Calu3 (cell line): ENCODE measurements at regions not wholly inside any gene's neighbourhood (a gene's known extent, or its start where the extent isn't known, plus 50 kb on each side); places are given as distances from the start of the nearest gene placed in this dataset.

ENCODE experiments used
- BruUV-seq: library from RNA; stranded (reverse); fragments of 400-500 nt; replicated peaks from 2 replicates; lab custom pipeline; 2021; lab: Mats Ljungman, UMichigan
- CTCF ChIA-PET: fragments of 300-600 bp; sonication (Branson Sonifier 250); formaldehyde crosslinking; loops from one replicate; lab custom pipeline; 2022; ENCODE audit warnings: antibody characterized with exemption; lab: Charles Lee
- DNase-seq: peaks from one replicate; pipeline ENCODE4 v3.0.0; 2022
- H3K27ac Mint-ChIP-seq: one replicate; pipeline ENCODE4 v1.8.0; 2022; ENCODE audit warnings: mixed read lengths; ENCODE audit not compliant: unreplicated experiment
- H3K27me3 Mint-ChIP-seq: one replicate; pipeline ENCODE4 v1.8.0; 2022; ENCODE audit warnings: mixed read lengths; ENCODE audit not compliant: unreplicated experiment
- H3K36me3 Mint-ChIP-seq: one replicate; pipeline ENCODE4 v1.8.0; 2022; ENCODE audit warnings: mild to moderate bottlenecking, moderate library complexity, mixed read lengths; ENCODE audit not compliant: insufficient read depth, unreplicated experiment
- H3K4me1 Mint-ChIP-seq: one replicate; pipeline ENCODE4 v1.8.0; 2022; ENCODE audit warnings: mild to moderate bottlenecking, low read depth, mixed read lengths; ENCODE audit not compliant: unreplicated experiment
- H3K4me3 Mint-ChIP-seq: one replicate; pipeline ENCODE4 v1.8.0; 2022; ENCODE audit warnings: mild to moderate bottlenecking, low read depth, moderate library complexity, mixed read lengths; ENCODE audit not compliant: unreplicated experiment
- H3K9me3 Mint-ChIP-seq: one replicate; pipeline ENCODE4 v1.8.0; 2022; ENCODE audit warnings: low read depth, mixed read lengths; ENCODE audit not compliant: unreplicated experiment
- intact Hi-C: fragments of 100-400 bp; cut with micrococcal nuclease; formaldehyde crosslinking; loops from one replicate; pipeline ENCODE4 v1.10.0; 2022; ENCODE audit not compliant: unreplicated experiment
- TF ChIP-seq, protein P1 (sequence below): fragments of 200-600 bp; IDR thresholded peaks from one replicate; pipeline ENCODE4 v1.8.0; 2022; ENCODE audit warnings: antibody characterized with exemption; ENCODE audit not compliant: unreplicated experiment

DNA sequence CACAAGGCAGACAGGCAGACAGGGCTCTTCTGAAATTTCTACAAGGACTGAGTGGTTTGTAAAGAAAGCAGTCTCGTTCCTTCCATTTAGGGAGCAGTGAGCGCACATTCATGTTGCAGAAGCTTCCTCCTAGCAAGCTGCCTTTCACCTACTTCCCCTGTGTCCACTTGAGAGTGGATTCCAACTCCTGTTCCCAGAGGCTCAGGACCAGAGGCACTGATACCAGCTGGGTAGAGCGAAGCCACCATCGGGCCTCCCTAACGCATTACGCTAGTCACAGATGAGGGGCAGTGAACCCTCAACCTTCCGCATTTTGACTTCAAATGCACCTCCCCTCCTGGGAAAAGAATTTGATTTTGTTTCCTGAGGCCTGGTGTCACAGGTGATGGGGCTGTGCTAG, 215.8 kb downstream of the SIPA1L2 start:
- BruUV-seq: no TSS peak
- Mint-ChIP-seq H3K36me3 (no peaks in the 10 kb centered on the region), H3K4me3 (no peak overlapping the region), H3K27me3 (no peaks in the 10 kb centered on the region), H3K27ac (no peak overlapping the region), H3K9me3 (peaks cover 5% of the 10 kb centered on the region), H3K4me1 (no peaks in the 10 kb centered on the region)
- no peak for DNase-seq
- CTCF ChIA-PET: no interaction called here
- intact Hi-C loops: no loop called here
- TF ChIP-seq, protein P1, sequence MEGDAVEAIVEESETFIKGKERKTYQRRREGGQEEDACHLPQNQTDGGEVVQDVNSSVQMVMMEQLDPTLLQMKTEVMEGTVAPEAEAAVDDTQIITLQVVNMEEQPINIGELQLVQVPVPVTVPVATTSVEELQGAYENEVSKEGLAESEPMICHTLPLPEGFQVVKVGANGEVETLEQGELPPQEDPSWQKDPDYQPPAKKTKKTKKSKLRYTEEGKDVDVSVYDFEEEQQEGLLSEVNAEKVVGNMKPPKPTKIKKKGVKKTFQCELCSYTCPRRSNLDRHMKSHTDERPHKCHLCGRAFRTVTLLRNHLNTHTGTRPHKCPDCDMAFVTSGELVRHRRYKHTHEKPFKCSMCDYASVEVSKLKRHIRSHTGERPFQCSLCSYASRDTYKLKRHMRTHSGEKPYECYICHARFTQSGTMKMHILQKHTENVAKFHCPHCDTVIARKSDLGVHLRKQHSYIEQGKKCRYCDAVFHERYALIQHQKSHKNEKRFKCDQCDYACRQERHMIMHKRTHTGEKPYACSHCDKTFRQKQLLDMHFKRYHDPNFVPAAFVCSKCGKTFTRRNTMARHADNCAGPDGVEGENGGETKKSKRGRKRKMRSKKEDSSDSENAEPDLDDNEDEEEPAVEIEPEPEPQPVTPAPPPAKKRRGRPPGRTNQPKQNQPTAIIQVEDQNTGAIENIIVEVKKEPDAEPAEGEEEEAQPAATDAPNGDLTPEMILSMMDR: no peak

DNA sequence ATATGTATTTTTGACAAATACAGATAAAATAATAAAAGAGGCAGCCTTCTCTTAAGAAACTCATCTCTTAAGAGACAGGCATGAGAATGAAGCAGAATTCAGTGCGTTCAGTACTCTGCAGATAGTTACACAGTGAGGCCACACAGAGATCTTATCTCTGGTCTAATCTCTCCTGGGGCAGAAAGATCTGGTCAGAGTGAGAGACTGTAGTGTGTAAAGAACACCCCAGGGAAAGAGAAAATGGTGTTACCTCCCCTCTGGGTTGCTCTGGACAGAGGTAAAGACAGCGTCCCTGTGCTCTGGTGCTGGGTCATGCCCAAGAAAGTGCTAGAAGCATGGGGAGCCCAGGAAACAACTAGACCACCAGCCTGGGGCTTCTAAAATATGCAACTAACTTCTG, 216.3 kb downstream of the SIPA1L2 start:
- Mint-ChIP-seq H3K36me3 (no peaks in the 10 kb centered on the region), H3K4me1 (no peaks in the 10 kb centered on the region), H3K4me3 (no peak overlapping the region), H3K27ac (no peak overlapping the region), H3K9me3 (peaks cover 5% of the 10 kb centered on the region), H3K27me3 (no peaks in the 10 kb centered on the region)
- no peak for DNase-seq
- intact Hi-C loops: no loop called here
- no TSS peak for BruUV-seq
- TF ChIP-seq, protein P1: no peak
- CTCF ChIA-PET: no interaction called here

DNA sequence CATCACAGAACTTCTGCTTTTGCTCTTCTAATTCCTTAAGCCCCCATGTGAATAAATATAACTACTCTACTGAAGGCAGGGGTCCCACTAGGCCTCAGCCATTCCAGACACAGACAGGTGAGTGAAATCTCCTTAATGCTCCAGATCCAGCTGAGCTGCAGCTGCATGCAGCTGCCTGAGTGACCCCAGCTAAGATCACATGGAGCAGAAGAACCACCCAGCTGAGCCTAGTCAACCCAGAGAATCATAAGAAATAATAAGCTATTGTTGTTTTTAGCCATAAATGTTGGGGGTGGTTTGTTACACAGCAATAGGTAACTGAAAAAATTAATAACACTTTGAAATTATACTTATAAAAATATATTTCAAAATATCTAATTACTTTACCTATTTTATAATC, 220.3 kb downstream of the SIPA1L2 start:
- no TSS peak for BruUV-seq
- intact Hi-C loops: no loop called here

DNA sequence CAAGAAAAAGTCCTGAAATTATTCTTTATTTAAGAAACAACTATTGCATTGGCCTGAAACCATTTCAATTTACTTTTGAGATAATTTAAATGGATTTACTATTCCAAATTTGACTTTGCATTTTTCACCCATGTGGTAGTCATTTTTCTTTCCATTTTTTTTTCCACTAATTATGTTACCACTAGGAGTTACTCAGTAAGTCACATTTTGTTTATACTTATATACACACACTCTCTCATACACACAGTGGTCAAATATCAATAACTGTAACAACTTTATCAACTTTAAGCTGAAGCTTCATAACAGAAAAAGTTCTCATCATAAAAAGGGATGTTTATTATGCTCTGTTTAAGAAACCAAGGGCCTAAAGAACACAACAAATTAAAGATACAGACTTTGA, 222.8 kb downstream of the SIPA1L2 start:
- intact Hi-C loops: no loop called here
- CTCF ChIA-PET: no interaction called here
- no peaks in the 10 kb centered on the region for H3K36me3 Mint-ChIP-seq
- no peaks in the 10 kb centered on the region for H3K9me3 Mint-ChIP-seq
- no peaks in the 10 kb centered on the region for H3K27me3 Mint-ChIP-seq
- no TSS peak for BruUV-seq
- no peak overlapping the region for H3K4me3 Mint-ChIP-seq
- no peak for DNase-seq
- H3K4me1 Mint-ChIP-seq: no peaks in the 10 kb centered on the region
- H3K27ac Mint-ChIP-seq: no peak overlapping the region
- TF ChIP-seq, protein P1: no peak

More for the DNA sequence above, 220.3 kb downstream of the SIPA1L2 start:
- Mint-ChIP-seq H3K9me3 (peaks cover 3% of the 10 kb centered on the region), H3K27me3 (no peaks in the 10 kb centered on the region), H3K36me3 (no peaks in the 10 kb centered on the region), H3K4me1 (no peaks in the 10 kb centered on the region), H3K4me3 (no peak overlapping the region), H3K27ac (no peak overlapping the region)
- TF ChIP-seq, protein P1: no peak
- no peak for DNase-seq
- CTCF ChIA-PET: no interaction called here
